NB4 (cell line): ENCODE measurements at regions not wholly inside any gene's neighbourhood (a gene's known extent, or its start where the extent isn't known, plus 50 kb on each side); places are given as distances from the start of the nearest gene placed in this dataset.
"Not testable (repeated sequence)": the region's sequence is repeated elsewhere in the genome, so short reads cannot be mapped to it uniquely, and the experiment has no call there.

Experiments used
- DNase-seq: peaks from one replicate; pipeline ENCODE4 v3.0.0; 2010; ENCODE audit warnings: low read depth
- H3K4me3 ChIP-seq: one replicate; pipeline ENCODE4 v1.5.1; 2011; ENCODE audit warnings: mild to moderate bottlenecking, low read depth, low read length, moderate library complexity
- CTCF ChIP-seq: IDR thresholded peaks from one replicate; pipeline ENCODE4 v1.5.1; 2012; ENCODE audit warnings: low read depth, low read length
- MAX ChIP-seq: IDR thresholded peaks from 2 replicates; pipeline ENCODE4 v1.6.1; 2011; ENCODE audit warnings: low read depth, low read length
- MYC ChIP-seq: IDR thresholded peaks from 2 replicates; pipeline ENCODE4 v1.6.1; 2011; ENCODE audit warnings: low read depth, low read length
- POLR2A ChIP-seq: IDR thresholded peaks from 2 replicates; pipeline ENCODE4 v1.6.1; 2011; ENCODE audit warnings: mild to moderate bottlenecking; ENCODE audit not compliant: insufficient read length; ENCODE audit errors: extremely low read depth

- no peak overlapping the region for H3K4me3 ChIP-seq
- no peak for DNase-seq
- TF ChIP-seq CTCF (no peak), POLR2A (no peak), MAX (no peak)
These were observed 462.9 kb downstream of the RAB38 start for GRCh38 chr11:87712391-87712790.

- H3K4me3 ChIP-seq, DNase-seq: not testable (repeated sequence)
These were observed 471.7 kb downstream of the RAB38 start for GRCh38 chr11:87703589-87703988.

GRCh38 chr11:87675993-87676392 lies 499.2 kb downstream of the RAB38 start:
- no peak overlapping the region for H3K4me3 ChIP-seq
- TF ChIP-seq MAX (no peak), MYC (no peak), POLR2A (no peak), CTCF (no peak)
- DNase-seq = no peak

GRCh38 chr11:87666730-87667129 lies 508.5 kb downstream of the RAB38 start:
- DNase-seq = no peak
- TF ChIP-seq POLR2A = no peak
- no peak overlapping the region for H3K4me3 ChIP-seq

GRCh38 chr11:87662287-87662686 lies 513.0 kb downstream of the RAB38 start:
- TF ChIP-seq POLR2A (no peak), MYC (no peak)
- DNase-seq = no peak
- H3K4me3 ChIP-seq = no peak overlapping the region

GRCh38 chr11:87660926-87661660 lies 514.1 kb downstream of the RAB38 start:
- no peak for DNase-seq
- H3K4me3 ChIP-seq = no peak overlapping the region
- TF ChIP-seq MYC (no peak), POLR2A (no peak), MAX (no peak), CTCF (no peak)

- no peak overlapping the region for H3K4me3 ChIP-seq
- TF ChIP-seq CTCF = no peak
- TF ChIP-seq MYC = no peak
- no peak for TF ChIP-seq MAX
- TF ChIP-seq POLR2A = no peak
- DNase-seq = no peak
These were observed 515.4 kb downstream of the RAB38 start for GRCh38 chr11:87659807-87660206.
